ENCODE measurements at regions not wholly inside any gene's neighbourhood (a gene's known extent, or its start where the extent isn't known, plus 50 kb on each side); places are given as distances from the start of the nearest gene placed in this dataset.

DNA sequence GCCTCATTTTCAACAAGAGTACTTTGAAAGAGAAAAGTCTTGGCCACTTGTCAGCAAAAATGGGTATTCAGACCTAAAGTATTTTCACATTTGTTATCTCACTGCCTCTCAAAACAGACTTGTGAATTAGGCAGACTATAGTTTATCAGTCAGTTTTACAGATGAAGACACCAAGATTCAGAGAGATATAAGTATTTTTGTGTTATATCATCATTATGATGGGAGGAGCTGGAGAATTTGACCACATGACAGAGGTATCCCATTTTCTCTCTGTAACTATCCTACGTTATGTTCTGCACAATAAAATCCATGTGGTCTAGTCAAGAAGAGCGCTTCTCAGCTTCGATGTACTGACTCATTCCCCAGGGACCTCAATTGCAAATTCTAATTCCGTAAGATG, 213.7 kb downstream of the MYCN start:
- intact Hi-C loops (cut with DNase I) = no loop called here
- ATAC-seq = no peak
- DNase-seq = no peak

DNA sequence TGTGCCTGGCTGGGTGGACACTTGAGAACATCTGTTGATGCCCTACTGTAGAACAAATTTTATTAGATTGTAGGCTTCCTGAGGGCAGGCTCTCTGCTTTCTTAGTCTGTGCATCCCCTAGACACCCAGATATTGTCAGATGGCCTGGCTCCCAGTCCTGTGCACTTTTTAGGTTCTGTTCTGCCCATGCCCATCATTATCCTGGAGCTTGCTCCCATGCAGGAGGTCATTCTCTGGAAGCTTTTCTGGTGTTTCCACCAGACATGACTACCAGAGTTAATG, 213.3 kb downstream of the MYCN start:
- ATAC-seq (no peak), DNase-seq (no peak)
- intact Hi-C loops (cut with DNase I) = no loop called here

DNA sequence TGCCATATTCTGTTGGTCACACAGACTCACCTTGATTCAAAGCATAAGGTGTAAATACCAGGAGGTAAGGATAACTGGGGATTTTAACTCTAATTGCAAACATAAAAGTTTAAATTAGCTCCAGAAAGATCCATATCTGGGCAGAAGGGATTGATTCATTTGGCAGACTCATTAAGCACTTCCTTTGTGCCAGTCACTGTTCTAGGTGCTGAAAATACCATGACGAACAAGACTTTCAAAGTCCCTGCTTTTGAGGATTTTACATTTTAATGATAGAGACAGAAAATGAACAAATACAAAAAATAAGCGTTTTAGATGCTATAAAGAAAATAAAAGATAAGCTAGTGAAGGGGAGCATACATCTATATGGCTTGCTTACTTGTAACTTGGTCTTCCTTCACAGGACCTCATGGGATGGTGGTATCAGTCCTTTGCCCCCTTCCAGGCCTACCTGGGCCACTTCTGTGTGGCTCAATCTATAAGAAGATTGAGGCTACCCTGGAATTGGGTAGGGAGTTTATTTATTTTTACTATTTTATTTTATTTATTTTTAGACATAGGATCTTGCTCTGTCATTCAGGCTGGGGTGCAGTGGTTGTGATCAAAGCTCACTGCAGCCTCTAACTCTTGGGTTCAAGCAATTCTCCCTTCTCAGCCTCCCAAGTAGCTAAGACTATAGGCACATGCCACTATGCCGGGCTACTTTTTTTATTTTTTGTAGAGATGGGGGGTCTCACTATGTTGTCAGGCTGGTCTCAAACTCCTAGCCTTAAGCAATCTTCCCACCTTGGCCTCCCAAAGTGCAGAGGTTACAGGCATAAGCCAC, 212.8 kb downstream of the MYCN start:
- DNase-seq (no peak), ATAC-seq (no peak)
- intact Hi-C loops (cut with DNase I) = no loop called here

DNA sequence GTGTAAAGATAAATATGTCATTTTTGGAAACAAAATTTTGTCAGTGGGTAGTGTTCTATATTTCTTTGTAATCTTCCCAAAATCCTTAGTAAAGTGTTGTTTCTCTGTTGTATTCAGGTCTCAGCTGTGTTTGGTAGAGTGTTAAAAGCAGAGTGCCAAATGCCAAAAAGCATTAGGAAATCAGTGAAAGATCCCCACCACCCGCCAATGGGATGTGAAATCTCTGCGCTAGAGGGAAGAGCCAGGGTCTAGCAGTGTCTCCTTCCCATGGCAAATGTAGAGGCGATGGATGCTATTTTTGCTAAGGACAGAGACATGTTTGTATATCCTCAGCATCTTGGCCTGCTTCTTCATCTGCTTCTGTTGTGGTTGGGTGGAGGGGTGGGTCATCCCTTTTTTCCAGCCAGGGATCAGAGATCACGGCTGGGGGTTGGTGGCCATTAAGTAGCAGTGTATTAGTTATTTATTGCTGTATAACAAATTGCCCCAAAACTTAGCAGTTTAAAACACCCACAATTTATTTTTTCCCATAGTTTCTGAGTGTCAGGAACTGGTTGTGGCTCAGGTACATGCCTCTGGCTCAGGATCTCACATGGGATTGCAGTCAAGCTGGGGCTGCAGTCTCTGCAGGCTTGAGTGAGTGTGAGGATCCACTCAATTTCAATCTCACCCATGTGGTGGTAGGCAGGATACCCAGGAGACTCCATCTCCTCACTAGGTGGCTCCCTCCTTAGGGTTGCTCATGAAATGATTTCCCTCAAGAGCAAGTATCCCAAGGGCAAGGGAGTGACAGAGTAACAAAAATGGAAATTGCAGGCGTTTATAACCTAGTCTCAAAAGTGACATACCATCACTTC, 211.9 kb downstream of the MYCN start:
- DNase-seq (no peak), ATAC-seq (no peak)
- intact Hi-C loops (cut with DNase I) = no loop called here

DNA sequence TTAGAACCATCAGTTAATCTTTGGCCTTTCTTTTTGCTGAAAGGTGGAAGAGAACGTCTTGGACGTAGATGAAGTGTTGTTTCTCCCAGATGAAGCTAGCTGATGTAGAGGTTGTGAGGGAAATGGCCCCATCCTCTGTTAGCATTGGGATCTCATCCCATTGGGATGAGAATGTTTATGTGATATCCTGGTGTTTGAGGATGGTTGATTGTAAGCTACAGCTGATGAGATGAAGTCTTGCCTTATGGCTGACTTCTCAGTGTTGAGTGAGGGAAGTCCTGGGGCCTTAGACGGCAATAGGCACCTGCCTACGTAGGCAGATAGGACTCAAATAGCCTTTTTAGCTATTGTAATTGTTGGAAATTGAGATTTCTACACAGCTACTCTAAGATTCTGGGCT, 211.3 kb downstream of the MYCN start:
- ATAC-seq = no peak
- intact Hi-C loops (cut with DNase I) = no loop called here

DNA sequence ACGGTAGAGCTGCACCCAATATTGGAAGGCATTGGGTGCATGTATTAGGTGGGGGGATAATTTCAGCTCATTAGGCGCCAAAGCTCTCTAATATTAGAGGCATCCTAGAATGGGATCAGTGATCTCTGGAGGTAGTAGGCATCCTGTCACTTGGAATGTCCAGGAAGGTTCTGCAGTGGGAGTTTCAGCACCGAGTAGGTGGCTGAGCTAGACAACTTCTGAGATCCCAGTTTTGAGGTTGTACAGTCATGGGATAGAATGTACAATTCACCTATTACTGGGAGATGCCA, 210.9 kb downstream of the MYCN start:
- intact Hi-C loops (cut with DNase I) = no loop called here
- ATAC-seq (no peak), DNase-seq (no peak)

More for the DNA sequence above, 211.3 kb downstream of the MYCN start:
- DNase-seq = no peak

DNA sequence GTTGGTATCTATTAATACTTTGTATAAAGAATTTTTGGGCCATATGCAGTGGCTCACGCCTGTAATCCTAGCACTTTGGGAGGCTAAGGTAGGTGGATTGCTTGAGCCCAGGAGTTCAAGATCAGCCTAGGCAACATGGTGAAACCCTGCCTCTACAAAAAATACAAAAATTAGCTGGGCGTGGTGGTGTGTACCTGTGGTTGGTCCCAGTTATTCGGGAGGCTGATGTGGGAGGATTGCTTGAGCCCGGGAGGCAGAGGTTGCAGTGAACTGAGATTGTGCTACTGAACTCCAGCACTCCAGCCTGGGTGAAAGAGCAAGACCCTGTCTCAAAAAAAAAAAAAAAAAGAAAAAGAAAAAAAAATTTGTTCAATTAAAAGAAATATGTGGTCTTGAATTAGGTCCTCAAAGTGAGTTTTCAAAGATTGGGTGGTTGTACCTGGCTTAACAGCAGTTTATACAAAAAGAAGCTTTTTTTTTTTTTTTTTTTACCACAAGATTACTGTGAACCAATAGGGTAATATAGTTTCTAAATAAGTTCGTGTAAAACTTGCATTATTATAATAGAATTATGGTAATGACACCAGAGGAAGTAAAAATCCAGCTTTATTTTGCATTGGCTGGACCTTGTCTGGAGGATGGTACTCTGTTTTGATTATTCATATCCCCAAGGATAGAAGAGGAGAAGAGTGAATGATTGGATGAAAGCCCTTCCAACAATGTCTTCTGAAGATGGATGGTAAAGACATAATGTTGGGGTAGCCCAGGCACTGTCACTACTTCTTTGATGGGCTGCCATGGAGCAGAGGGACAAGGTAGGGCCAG, 210.3 kb downstream of the MYCN start:
- no peak for ATAC-seq
- DNase-seq = no peak
- intact Hi-C loops (cut with DNase I) = no loop called here

DNA sequence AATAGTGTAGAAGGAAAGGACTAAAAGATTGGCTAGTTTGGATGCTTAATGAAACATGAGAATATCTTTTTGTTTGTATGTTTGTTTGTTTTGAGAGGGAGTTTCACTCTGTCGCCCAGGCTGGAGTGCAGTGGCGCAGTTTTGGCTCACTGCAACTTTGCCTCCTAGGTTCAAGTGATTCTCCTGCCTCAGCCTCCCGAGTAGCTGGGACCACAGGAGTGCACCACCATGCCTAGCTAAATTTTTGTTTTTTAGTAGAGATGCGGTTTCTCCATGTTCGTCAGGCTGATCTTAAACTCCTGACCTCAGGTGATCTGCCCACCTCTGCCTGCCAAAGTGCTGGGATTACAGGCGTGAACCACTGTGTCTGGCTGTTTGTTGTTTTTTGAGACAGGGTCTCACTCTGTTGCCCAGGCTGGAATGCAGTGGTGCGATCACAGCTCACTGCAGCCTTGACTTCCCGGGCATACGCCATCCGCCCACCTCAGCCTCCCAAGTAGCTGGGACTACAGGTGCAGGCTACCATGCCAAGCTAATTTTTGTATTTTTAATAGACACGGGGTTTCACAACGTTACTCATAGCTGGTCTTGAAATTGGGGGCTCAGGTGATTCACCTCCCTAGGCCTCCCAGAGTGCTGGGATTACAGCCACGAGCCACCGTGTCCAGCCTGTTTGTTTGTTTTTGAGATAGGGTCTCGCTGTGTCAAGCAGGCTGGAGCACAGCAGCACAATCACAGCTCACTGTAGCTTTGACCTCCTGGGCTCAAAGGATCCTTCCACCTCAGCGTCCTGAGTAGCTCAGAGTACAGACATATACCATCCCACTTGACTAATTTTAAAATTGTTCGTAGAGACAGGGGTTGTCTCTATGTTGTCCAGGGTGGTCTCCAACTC, 209.2 kb downstream of the MYCN start:
- no peak for ATAC-seq
- intact Hi-C loops (cut with DNase I) = no loop called here
- no peak for DNase-seq

DNA sequence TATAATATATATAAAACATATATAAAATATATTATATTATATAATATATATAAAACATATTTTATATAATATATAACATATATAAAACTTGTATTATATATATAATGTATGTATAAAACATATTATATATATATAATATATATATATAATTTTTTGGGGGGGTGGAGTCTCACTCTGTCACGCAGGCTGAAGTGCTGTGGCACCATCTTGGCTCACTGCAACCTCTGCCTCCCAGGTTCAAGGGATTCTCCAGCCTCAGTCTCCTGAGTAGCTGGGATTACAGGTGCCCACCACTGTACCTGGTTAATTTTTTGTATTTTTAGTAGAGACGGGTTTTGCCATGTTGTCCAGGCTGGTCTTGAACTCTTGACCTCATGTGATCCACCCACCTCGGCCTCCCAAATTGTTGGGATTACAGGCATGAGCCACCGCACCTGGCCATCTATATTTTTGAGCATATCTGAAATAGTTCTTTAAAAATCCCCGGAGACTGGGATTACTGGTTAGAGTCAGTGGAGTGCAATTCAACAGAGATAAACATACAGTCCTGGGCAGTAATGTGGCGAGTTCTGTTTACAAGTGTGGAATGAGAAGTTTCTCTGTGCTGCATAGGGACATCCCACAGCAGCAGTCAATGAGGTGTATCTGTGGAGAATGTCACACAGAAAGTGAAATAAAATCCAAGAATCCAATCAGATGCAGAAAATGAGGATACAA, 208.4 kb downstream of the MYCN start:
- ATAC-seq (no peak), DNase-seq (no peak)
- intact Hi-C loops (cut with DNase I) = no loop called here

DNA sequence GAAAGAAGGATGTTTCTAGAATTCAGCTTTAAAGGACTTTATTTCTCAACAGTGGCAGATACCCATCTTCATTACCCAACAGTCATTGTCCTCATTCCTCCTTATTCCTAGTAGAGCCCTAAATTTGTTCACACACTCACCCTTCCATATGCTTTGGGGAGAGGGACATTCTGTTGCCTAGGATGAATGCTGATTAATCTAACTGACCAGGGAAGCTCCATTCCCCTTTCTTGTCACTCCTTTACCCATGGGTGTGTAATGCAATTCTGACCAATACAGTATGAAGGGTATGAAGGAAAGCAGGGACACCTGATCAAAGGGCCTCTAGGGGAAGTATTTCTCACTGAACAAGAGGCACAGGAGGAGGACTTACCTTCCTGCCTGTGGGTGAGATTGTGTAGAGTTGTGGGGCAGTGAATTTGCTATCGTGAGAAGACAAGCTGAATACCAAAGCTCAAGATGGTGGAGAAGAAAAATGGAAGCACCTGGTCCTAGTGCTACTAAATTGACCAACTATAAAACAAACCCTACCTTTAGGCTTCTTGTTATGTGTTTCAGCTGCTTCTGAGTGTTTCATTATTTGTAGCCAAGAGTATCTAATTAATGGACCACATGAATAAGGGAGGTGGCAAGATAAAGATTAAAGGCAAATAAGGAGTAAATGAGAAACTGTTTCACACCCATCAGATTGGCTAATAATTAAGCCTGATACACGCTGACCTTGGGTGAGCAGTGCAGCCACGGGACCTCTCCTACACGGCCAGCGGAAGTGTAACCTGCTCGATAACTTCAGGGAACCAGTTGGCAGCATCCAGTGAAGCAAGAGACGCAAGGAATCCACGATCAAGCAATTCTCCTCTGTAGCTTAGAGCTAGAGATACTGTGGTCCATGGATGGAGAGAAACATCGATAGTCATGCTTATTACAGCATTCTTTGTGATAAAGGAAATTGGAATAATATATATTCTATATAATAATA, 202.3 kb downstream of the MYCN start:
- ATAC-seq (no peak), DNase-seq (no peak)
- intact Hi-C loops (cut with DNase I) = no loop called here

DNA sequence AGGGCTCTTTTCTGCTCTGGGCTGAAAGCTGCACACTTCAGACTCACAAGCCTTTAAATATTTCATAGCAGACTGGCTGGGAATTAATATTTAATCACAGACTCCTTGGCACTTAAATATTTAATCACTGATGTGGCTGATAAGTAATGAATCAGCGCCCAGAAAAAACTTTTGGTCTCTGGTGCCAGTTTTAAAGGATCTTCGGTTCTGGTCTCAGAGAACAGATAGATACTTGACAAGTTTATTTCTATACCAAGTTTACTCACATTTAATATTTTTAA, 201.2 kb downstream of the MYCN start:
- intact Hi-C loops (cut with DNase I) = no loop called here
- no peak for ATAC-seq
- DNase-seq = no peak

DNA sequence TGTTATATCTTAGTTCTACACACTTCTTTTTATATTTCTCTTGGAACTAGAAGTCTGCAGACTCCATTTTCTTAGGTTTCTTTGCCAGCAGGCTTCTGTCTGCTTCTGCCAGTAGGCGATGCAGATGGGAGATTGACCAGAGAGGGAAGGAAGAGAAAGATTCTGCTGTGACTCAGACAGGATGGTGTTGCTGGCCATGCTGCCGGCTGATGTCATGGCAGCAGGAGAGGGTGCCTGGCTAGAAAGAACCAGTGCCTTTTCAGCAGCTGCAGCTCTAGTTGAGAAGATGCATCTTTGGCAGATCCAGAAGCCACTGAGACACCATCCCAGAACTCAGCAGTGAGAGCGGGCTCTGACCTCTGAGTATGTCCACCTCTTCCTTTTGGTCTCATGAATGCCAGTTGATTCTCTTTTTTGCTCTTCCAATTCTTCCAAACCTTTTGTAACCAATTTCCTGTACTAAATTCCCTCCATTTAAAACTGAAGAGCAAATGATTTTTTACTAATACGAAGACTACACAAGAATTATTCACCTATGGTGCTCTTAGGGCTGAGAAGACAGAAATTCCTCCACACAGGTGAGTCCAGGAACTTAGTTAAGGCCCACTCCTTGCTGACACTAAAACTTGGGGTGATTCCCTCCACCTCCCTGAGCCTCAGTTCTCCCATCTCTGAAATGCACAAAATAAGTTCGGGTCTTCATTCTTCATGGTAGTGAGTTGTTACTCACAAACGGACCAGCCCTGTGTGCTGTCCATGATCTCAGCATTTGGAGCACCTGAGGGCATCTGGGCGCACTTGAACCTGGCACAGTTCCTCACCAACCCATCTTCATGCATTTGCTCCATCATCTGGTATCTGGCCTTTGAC, 200.7 kb downstream of the MYCN start:
- no peak for DNase-seq
- no peak for ATAC-seq
- intact Hi-C loops (cut with DNase I) = no loop called here

DNA sequence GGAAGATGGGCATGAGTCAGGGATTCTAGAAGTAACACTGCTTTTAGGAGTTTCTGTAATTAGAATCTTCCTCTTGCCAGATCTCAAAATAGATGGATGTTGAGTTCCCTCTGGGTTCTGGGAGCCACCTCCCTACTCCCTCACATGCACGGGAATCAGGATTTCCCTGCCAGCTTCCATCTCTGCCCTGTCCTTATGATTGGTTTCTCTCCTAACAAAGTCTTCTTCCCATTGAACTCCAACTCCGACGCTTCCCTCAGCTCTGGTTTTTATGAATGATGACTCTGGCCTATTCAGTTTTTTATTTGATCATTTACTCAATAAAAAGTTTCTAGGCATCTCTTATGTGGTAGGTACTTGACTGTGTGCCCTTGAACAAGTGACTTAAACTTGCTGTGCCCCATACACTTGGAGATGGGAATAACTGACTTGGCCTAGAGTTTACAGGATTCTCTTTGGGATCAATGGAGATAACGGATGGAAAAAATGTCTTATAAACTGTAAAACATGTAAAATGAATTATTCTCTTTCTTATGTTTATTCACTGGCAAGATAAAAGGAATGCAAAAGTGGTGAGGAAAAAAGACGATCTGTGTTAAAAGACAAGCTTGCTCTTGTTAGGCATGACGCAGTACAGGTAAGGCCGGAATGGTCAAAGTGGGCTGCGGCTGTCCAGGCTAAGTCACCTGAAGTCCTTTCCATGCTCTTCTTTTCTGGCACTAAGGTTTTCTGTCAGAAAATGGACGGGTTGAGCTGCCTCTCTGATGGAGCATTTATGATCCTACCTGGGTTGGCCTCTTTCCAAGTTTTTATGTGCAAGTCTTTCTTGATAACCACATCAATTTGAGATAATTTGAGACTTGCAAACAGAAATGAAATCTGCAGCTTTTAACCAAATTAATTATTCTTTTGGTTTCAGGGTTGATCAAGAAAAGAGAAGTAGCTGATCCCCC, 199.6 kb downstream of the MYCN start:
- ATAC-seq = no peak
- no peak for DNase-seq
- intact Hi-C loops (cut with DNase I) = no loop called here

DNA sequence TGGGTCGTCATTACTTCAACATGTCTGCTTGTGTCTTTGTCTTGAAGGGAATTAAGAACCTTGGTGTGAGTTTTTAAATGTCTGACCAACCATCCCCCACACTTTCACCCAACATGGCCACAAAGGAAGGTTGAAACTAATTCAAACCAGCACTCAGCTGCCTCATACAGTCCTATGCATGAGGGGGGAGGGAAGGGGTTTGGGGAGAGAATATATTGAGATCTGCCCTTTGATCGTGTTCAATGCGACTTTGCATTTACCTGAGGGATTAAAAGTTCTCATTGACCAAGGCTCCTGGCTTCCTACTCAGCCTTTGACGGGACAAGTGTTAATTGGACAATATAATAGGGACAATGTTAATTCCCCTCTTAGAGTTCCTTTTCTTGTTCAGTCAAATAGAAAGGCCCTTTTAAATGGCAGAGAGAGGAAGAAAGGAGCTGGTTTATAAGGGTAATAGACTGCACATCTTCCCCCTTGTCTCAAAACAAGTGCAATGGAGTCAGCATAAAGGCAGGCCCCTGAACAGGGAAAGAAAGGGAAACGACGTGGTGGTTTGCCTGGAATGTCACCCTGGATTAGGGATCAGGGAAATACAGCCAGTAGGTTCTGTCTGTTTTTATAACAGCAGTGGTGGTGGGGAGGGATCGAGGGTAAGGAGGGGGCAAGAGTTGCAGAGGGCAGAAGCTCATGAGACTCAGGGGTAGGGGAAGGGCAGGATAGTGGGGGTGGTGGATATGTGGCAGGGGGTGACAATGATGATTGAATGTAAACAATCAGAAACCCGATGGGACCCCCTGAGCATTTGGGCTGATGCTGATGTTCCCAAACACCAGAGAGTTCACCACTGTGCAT, 198.7 kb downstream of the MYCN start:
- DNase-seq (no peak), ATAC-seq (no peak)
- intact Hi-C loops (cut with DNase I) = no loop called here

All from left cardiac atrium (tissue), 4 donors.